ENCODE measurements at regions not wholly inside any gene's neighbourhood (a gene's known extent, or its start where the extent isn't known, plus 50 kb on each side); places are given as distances from the start of the nearest gene placed in this dataset.

DNA sequence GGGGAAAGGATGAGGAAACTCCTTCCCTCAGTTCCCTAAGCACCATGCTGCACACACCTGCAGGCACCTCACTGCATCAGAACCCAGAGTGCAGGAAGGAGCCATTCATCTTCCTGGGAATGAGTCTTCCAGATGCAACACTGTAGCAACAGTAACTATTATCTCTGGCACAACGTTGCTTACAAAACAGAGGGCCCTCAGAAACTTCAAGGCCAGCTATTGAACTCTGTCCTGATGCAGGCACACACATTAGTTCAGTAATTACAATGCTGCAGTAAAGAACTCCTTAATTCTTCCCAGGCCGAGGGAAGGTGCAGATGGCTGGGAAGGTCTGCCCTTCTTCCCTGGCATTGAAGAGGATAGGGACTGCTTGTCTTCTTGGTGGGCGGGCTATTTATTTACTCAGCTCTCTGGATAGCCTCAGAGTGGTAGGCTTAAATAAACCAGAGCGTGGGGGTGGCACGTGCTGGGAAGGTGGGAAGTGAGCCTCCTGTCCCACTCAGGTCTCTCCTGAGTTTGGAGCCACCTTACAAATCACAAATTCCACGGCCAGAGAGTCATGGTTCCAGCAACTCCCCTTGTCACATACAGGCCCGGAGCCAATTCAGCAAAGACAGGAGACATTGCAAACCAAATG lies 125.1 kb upstream of the JCAD start:
- TF ChIP-seq CTCF (IDR thresholded peaks at IDR 0.05; ENCODE audit: unreplicated experiment): no peak

DNA sequence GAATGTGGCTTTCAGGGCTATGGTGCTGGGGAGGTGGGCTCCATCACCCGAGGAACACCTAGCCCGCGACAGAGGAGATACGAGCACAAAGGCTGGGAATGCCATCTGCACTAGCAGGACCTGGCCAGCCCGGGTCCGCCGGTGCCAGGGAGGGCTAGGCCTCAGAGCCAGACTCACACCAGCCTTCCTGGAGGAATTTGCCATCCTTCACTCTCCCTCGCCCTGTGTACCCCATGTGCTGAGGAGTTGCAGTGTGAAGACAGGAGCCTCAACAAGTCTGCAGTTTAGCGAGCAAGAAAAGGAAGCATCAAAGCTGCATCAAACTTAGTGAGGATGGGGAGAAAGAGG lies 123.6 kb upstream of the JCAD start:
- no peak for DNase-seq (ENCODE audit: unreplicated experiment)
- POLR2A ChIA-PET: no interaction called here
- intact Hi-C loops (cut with micrococcal nuclease): no loop called here

More for the DNA sequence above, 125.1 kb upstream of the JCAD start:
- H3K36me3 Mint-ChIP-seq (ENCODE audit: insufficient read depth, unreplicated experiment): no peaks in the 10 kb centered on the region
- BruUV-seq (replicated peaks): no TSS peak
- H3K27me3 Mint-ChIP-seq (ENCODE audit: insufficient read depth, unreplicated experiment): no peaks in the 10 kb centered on the region
- no peak overlapping the region for H3K4me3 Mint-ChIP-seq (ENCODE audit: unreplicated experiment)
- peaks cover 32% of the 10 kb centered on the region for H3K4me1 Mint-ChIP-seq (ENCODE audit: insufficient read depth, unreplicated experiment)
- ChIA-PET POLR2A (no interaction called here), CTCF (no interaction called here)
- H3K27ac Mint-ChIP-seq (ENCODE audit: low read depth, unreplicated experiment): no peak overlapping the region
- no peak for DNase-seq (ENCODE audit: unreplicated experiment)
- intact Hi-C loops (cut with micrococcal nuclease): no loop called here
- H3K9me3 Mint-ChIP-seq (ENCODE audit: unreplicated experiment): no peaks in the 10 kb centered on the region

DNA sequence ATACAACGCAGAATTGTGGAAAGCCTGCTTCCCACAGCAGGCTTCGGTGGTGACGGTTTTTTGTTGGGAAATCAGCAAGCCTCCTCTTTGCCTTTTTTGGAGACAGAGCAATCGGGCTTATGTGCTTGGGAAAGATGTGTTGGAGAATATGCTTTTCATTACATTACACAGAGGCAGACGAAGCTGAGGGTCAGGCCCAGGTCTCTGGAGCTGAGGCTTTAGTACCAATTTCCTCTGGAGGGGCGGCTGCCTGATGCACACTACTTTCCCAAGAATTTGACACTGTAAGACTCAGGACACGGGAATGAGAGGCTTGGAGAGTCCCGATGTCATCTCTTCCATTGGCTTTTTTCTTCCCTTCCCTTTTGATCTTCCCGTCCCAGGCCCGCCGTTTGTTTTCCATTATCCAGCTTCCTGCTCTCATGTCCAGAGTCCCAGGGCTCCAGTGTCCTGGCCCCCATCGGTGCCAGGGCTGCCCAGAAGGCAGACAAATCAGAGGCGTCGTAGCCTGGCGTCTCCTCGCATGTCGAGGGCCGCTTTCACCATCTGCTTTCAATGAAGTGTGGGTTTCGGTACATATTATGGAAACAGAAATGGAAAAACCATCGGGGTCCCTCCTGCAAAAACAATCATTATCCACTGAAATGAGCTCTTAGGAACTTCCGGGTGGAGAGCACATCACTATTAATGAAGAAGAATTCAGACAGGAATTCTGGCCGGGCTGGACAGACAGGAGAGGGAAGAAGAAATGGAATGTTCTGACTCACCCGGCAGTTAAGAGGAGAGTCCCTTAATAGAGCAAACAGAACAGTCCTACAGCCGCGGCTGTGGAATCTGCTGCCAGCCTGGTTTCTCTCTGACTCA lies 123.0 kb upstream of the JCAD start:
- no peak overlapping the region for H3K4me3 Mint-ChIP-seq (ENCODE audit: unreplicated experiment)
- H3K36me3 Mint-ChIP-seq (ENCODE audit: insufficient read depth, unreplicated experiment): no peaks in the 10 kb centered on the region
- POLR2A ChIA-PET: no interaction called here
- no peaks in the 10 kb centered on the region for H3K27me3 Mint-ChIP-seq (ENCODE audit: insufficient read depth, unreplicated experiment)
- intact Hi-C loops (cut with micrococcal nuclease): no loop called here
- CTCF ChIA-PET: no interaction called here
- H3K4me1 Mint-ChIP-seq (ENCODE audit: insufficient read depth, unreplicated experiment): peaks cover 40% of the 10 kb centered on the region
- no TSS peak for BruUV-seq (replicated peaks)
- H3K27ac Mint-ChIP-seq (ENCODE audit: low read depth, unreplicated experiment): no peak overlapping the region
- H3K9me3 Mint-ChIP-seq (ENCODE audit: unreplicated experiment): no peaks in the 10 kb centered on the region
- peak; percentile 64 for DNase-seq (ENCODE audit: unreplicated experiment)
- TF ChIP-seq CTCF (IDR thresholded peaks at IDR 0.05; ENCODE audit: unreplicated experiment): no peak

More for the DNA sequence above, 123.6 kb upstream of the JCAD start:
- no peak for TF ChIP-seq CTCF (IDR thresholded peaks at IDR 0.05; ENCODE audit: unreplicated experiment)
- Mint-ChIP-seq H3K4me1 (ENCODE audit: insufficient read depth, unreplicated experiment) (peaks cover 40% of the 10 kb centered on the region), H3K27ac (ENCODE audit: low read depth, unreplicated experiment) (no peak overlapping the region), H3K9me3 (ENCODE audit: unreplicated experiment) (no peaks in the 10 kb centered on the region), H3K27me3 (ENCODE audit: insufficient read depth, unreplicated experiment) (no peaks in the 10 kb centered on the region), H3K36me3 (ENCODE audit: insufficient read depth, unreplicated experiment) (no peaks in the 10 kb centered on the region), H3K4me3 (ENCODE audit: unreplicated experiment) (no peak overlapping the region)
- no TSS peak for BruUV-seq (replicated peaks)
- CTCF ChIA-PET: no interaction called here

DNA sequence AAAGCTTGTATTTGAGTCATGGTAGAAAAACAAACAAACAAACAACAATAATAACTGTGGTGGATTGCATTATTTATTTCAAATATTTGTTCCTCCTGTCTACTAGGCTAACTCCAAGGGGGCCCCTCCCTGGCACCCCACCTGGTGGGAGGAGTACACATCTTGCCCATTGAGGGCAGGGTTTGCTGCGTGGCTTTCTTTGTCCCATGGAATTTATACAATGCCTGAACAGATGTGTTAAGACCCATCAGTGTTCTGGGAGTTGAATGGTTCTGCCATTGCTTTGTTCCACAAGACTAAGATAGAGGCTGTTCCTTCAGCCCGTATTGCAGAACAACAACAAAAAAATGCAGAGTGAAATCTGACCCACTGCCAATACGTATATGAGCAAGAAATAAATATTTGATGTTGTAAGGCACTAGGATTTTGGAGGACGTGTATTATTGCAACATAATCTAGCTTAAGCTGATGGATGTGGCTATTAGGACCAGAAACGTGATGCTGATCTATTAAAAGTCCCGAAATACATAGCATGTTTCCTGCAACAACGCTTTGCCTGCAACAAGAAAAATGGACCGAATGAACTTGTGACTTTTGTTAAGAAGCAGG lies 119.1 kb upstream of the JCAD start:
- H3K4me1 Mint-ChIP-seq (ENCODE audit: insufficient read depth, unreplicated experiment): peaks cover 20% of the 10 kb centered on the region
- TF ChIP-seq CTCF (IDR thresholded peaks at IDR 0.05; ENCODE audit: unreplicated experiment): no peak
- no peaks in the 10 kb centered on the region for H3K27me3 Mint-ChIP-seq (ENCODE audit: insufficient read depth, unreplicated experiment)
- ChIA-PET POLR2A (interaction anchor here (0.5 kb wide), 1 partner anchor 11 kb away, joined by 3 read pairs; no protein-coding TSS in a partner anchor), CTCF (interaction anchor here (0.6 kb wide), 1 partner anchor 62 kb away, joined by 3 read pairs; no protein-coding TSS in a partner anchor)
- H3K36me3 Mint-ChIP-seq (ENCODE audit: insufficient read depth, unreplicated experiment): no peaks in the 10 kb centered on the region
- no TSS peak for BruUV-seq (replicated peaks)
- no peak overlapping the region for H3K27ac Mint-ChIP-seq (ENCODE audit: low read depth, unreplicated experiment)
- intact Hi-C loops (cut with micrococcal nuclease): no loop called here
- H3K4me3 Mint-ChIP-seq (ENCODE audit: unreplicated experiment): no peak overlapping the region
- no peaks in the 10 kb centered on the region for H3K9me3 Mint-ChIP-seq (ENCODE audit: unreplicated experiment)
- DNase-seq (ENCODE audit: unreplicated experiment): peak; percentile 83

Data from MCF 10A (cell line).